GM19372 (cell line): ENCODE measurements at regions not wholly inside any gene's neighbourhood (a gene's known extent, or its start where the extent isn't known, plus 50 kb on each side); places are given as distances from the start of the nearest gene placed in this dataset.

Experiments
- ATAC-seq: cut with Tn5 transposase; IDR thresholded peaks from one replicate; pipeline ENCODE4 v1.9.1; 2021; ENCODE audit warnings: mild to moderate bottlenecking, low read depth, moderate library complexity; ENCODE audit not compliant: unreplicated experiment

- ATAC-seq: no peak
These were observed 253.8 kb upstream of the COL8A1 start for GRCh38 chr3:99384596-99384995.

- no peak for ATAC-seq
These were observed 261.5 kb upstream of the COL8A1 start for GRCh38 chr3:99376926-99377325.

GRCh38 chr3:99373846-99374210 is 264.6 kb upstream of the COL8A1 start:
- no peak for ATAC-seq

- no peak for ATAC-seq
These were observed 265.1 kb upstream of the COL8A1 start for GRCh38 chr3:99373088-99373845.

DNA sequence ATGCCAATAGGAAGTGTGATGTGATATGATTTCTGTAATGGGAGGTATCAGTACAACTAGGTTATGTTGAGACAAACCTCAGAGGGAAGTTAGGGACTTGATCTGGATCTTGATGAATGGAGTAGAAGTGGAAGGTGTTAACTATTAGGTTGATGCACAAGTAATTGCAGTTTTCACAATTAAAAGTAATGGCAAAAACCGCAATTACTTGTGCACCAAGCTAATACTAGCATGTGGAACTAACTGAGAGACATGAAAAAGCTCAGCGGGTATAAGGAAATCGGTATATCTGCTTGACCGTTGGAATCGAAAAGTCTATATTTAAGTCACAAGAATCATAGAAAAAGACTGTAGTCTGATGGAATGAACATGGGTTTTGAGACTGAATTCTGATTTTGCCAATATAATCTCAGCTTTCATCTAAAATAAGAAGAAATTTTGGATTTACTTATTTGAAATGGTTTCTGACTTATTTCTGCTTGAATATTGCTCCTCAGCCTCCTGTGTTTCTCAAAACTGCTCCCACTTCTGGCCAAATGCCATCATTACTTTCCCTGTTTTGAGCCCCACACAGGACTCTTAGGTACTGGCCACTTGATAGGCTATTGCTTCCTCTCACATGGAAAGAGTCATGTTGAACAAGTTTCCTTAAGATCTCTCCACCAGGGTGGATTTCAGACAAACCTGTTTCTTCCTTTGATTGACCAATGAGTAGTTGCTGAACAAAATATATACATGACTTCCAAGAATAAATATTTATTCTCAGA is 271.5 kb upstream of the COL8A1 start:
- no peak for ATAC-seq

DNA sequence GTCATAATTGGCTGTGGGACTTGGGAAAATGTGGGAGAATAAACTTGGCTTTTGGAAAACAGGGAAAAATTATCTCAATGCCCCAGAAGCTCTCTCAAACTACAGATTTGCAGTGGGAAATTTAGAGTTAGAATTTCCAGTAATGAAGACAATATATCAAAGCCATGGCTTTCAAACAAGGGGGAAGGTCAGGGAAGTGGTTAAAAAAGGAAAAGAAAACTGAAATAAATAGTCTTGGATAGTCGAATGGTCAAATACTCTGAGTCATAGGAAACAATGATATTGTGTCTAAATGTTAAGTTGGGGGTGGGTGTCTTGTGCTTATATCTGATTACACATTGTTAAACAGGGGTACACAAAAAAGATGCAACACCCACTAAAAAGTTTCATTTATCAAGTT is 272.4 kb upstream of the COL8A1 start:
- ATAC-seq: no peak

DNA sequence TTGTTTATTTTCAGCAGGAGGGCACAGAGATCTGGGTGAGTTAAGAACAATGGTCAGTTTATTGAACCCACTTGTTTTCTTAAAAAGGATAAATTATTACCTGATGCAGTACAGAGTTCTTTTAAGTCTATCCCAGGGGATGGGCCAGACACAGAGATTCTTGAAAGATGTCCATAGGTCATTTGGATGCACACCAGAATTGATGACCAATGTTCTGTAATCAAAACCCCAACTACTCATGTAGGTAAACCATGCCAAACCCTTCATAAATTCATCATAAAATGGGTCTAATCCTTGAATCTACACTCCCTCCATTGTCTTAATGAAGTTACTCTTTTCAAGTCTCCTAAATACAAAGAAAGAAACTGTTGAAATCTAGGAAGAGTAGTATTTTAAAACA is 273.0 kb upstream of the COL8A1 start:
- no peak for ATAC-seq

- ATAC-seq: no peak
These were observed 281.3 kb upstream of the COL8A1 start for GRCh38 chr3:99357131-99357530.

DNA sequence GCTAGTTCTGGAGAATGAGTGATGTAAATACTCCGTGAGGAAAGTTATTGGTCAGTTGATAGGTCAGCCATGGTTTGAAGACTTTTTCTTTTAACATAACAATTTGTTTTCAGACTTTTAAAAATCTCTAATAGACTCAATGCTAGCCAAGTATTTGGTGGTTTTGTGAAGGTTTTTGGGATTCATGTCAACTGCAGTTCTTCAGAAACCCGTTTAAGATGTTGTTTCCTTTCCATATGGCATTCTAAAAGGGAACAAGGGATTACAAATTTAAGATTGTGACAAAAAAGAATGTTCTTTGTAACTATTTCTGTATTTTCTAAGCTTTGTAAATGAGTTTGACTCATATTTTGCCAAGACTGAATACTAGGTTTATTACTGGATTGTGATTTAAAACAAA is 281.7 kb upstream of the COL8A1 start:
- ATAC-seq: no peak

DNA sequence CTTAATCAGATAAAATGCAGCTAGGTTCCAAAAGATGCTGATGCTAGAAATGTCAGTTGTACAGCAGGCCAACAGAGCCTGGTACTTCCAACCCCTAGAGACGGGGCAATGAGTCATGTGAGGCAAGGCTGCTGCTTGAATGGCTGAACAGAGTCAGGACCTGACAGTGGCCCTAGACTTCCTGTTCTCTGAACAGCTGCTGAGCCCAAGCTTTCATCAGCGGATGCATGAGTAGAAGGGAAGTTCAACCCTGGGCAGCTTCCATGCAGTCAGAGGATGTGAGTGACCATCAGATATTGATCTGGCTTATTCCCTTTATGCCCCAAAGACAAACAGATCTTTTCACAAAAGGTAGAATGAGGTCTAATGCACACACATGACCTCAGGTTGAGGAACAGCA is 282.9 kb upstream of the COL8A1 start:
- no peak for ATAC-seq

GRCh38 chr3:99352811-99353210 is 285.6 kb upstream of the COL8A1 start:
- no peak for ATAC-seq

DNA sequence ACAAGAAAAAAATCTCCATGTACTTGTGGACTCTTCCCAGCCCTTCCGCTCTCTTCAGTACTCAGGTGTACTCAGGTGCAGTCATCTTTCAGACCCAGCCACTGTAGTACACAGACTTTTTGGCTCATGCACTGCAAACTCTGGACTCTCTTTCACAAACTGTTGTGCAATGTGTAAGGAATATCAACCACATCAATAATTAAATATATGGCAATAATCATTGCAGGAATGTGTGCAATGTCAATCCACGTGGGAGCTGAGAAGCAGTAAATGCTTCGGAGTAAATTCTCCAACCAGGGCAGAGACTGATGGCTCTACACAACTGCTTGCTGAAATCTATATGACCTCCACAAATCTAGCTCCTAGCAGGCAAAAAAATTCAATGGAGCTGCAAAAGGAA is 287.3 kb upstream of the COL8A1 start:
- ATAC-seq: no peak

- no peak for ATAC-seq
These were observed 289.9 kb upstream of the COL8A1 start for GRCh38 chr3:99348451-99348850.

- ATAC-seq: no peak
These were observed 294.2 kb upstream of the COL8A1 start for GRCh38 chr3:99344216-99344615.

DNA sequence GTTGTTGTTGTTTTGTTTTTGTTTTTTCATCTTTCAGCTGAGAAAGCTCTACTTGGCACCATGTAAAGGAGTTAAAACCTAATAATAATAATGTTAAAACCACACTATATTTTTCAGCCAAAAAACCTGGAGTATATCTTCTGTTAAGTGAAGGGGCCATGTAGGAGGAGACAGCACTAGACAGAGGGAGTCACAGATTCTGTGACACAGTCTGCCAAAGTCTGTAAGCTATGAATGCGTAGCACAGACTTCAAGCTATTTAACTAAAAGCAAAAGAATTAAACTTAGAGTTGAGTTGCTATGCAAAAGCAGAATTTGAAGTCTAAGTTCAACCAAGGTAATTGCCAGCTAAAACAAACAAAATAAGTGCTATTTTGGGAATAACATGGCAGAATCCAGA is 296.0 kb upstream of the COL8A1 start:
- no peak for ATAC-seq

DNA sequence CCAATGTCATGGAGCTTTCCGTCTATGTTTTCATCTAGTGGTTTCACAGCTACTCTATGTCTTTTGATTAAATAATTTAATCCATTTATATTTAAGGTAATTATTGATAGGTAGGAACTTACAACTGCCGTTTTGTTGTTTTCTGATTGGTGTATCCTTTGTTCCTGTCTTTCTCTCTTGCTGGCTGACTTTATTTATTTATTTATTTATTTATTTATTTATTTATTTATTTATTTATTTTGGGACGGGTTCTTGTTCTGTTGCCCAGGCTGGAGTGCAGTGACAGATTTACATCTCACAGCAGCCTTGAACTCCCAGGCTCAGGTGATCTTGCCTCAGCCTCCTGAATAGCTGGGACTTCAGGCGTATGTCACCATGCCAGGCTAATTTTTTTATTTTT is 299.2 kb upstream of the COL8A1 start:
- no peak for ATAC-seq

DNA sequence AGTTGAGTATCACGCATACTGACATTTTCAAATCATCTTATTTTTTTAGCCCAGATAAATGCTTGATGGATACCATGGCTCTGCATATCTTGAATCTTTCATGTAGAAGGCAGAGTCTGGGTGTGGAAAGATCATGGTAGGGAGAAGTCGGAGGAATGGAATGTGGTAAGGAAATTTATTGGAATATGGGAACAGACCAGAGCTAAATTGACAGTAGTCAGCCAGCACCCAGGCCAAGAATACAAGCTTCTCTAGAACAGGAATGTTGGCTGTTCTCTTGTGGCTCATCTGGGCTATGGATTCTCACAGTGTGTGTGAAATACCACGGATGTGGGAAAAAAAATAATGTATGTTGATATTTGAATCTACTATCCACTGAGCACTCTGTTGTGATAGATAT is 305.7 kb upstream of the COL8A1 start:
- ATAC-seq: no peak

DNA sequence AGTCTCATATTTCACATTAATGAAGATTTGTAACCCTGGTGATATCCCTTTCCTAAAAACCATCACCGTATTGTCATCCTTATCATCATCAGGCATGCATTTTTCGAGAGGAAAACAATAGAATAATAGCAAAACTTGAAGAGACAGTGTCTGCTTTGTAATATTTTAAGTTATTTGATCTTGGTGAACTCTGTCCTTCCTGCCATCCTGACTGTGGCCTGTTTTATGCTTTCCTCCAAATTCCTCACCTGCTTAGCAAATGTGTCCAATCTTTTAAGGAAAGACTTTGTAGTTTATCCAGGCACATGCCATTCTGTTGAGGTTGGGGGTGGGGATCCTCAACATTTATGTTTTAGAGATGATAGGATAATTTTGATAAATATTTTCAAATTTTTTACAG is 306.1 kb upstream of the COL8A1 start:
- ATAC-seq: no peak

DNA sequence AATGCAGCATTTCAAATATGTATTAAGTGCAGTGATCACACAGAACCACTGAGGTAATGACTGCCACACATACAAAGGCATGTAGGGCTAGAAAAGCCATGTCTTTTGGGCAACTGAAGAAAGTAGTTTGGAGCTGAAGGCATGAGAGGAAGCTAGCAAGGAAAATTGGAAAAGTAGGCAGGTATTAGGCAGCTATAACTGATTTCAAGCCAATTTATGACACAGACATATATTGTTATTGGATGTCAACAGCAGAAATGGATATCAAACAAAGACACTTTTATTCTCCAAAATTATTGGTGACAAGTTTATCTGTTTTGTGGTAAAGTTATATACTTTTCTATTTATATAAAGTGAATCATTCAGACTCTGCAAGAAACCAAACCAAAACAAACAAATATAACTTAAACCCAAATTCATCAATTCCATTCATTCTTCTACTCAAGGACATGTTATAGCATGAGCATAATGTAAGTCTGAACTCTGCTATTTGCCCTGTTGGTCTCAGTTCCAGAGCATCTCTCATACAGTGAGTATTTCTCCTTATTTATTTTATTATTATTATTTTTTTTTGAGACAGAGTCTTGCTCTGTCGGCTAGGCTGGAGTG is 307.4 kb upstream of the COL8A1 start:
- ATAC-seq: no peak

- no peak for ATAC-seq
These were observed 308.1 kb upstream of the COL8A1 start for GRCh38 chr3:99330281-99330680.

GRCh38 chr3:99325402-99325801 is 313.0 kb upstream of the COL8A1 start:
- no peak for ATAC-seq
